22Rv1 (cell line): ENCODE measurements at regions not wholly inside any gene's neighbourhood (a gene's known extent, or its start where the extent isn't known, plus 50 kb on each side); places are given as distances from the start of the nearest gene placed in this dataset.

ENCODE experiments used
- H3K27ac ChIP-seq: fragments of 450-650 bp; 2 replicates; pipeline ENCODE4 v1.5.1; 2017
- ZFX ChIP-seq: fragments of 450-650 bp; IDR thresholded peaks from 2 replicates; pipeline ENCODE4 v1.6.1; 2017; ENCODE audit warnings: antibody characterized with exemption, borderline replicate concordance
- TF ChIP-seq, protein P1 (sequence below): fragments of 450-650 bp; IDR thresholded peaks from 2 replicates; pipeline ENCODE4 v1.5.1; 2017; ENCODE audit warnings: mild to moderate bottlenecking

DNA sequence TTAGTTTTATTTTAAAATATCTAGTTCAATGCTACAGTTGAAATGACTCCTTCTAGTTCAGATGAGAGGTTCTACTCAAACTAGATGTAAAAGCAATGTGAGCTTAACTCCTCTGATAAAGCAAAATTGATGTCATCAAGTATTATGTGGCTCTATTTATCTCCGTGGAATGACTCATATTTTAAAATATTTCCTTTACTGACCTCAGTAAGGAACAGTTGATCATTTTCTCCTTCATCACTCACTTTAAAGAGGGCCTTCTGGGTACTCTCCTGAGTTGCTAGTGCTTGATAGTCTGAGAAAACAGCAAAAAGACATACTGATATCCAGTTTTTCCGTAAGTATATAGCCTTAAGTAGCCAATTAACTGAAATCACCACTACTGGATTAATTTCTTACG, 1099.3 kb downstream of the ROBO2 start:
- no peak overlapping the region for H3K27ac ChIP-seq
- TF ChIP-seq, protein P1, sequence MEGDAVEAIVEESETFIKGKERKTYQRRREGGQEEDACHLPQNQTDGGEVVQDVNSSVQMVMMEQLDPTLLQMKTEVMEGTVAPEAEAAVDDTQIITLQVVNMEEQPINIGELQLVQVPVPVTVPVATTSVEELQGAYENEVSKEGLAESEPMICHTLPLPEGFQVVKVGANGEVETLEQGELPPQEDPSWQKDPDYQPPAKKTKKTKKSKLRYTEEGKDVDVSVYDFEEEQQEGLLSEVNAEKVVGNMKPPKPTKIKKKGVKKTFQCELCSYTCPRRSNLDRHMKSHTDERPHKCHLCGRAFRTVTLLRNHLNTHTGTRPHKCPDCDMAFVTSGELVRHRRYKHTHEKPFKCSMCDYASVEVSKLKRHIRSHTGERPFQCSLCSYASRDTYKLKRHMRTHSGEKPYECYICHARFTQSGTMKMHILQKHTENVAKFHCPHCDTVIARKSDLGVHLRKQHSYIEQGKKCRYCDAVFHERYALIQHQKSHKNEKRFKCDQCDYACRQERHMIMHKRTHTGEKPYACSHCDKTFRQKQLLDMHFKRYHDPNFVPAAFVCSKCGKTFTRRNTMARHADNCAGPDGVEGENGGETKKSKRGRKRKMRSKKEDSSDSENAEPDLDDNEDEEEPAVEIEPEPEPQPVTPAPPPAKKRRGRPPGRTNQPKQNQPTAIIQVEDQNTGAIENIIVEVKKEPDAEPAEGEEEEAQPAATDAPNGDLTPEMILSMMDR, result no peak
- TF ChIP-seq ZFX, result no peak

DNA sequence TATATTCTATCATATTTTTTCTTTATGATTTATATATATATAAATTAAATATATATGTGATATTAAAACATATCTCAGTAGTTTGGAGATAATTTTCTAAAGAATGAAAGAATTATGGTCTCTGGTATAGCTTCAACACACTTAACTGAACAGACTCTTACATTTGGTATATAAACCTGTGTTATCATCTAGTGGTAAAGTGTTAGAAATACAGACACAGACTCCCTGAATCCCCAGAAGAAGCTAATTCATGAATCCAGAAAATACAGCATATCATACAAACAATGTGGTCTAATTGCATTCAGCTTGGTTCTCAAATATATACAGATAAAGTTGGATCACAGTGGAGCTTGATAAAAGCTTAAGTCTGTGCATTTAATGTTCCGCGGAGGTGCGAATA, 1100.4 kb downstream of the ROBO2 start:
- no peak overlapping the region for H3K27ac ChIP-seq

DNA sequence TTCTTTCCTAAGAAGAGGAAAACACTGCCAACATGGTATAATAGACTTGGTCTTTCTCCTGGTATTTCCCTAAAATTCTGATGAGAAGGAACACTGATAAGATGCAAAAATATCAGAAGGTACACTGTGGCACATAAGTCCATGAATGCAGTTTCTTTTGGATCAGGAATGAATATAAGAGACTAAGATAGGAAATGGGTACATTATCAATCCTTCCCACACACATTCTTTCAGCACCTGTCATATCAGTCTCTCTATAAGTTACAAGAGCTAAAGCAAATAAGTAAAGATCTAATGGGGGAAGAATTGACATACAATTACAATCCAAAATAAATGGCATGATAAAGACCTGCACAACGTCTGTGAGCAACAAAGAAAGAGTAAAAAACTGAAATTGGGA, 1101.0 kb downstream of the ROBO2 start:
- no peak for TF ChIP-seq ZFX
- TF ChIP-seq, protein P1, result no peak
- peak overlapping the region; percentile 50 for H3K27ac ChIP-seq

More for the DNA sequence above, 1100.4 kb downstream of the ROBO2 start:
- no peak for TF ChIP-seq ZFX
- TF ChIP-seq, protein P1, result no peak

DNA sequence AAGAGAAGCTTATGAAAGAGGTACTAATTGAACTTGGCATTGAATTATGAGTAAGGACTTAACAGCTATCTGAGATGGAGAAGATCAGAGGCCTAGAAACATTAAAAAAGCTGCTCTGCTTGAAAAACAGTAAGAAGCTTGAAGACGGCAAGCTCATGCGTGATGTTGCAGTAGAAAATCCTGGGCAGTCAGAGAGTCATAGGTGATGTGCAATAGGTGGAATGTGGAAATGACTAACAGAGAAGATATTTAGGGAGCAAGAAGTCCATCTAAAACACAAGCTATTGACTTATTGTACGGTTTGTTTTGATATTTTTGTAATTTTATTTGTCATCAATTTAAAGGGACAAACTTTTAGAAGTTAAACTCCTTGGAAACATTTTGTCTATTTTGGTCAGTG, 1101.4 kb downstream of the ROBO2 start:
- H3K27ac ChIP-seq, result peak overlapping the region; percentile 50
- TF ChIP-seq ZFX, result no peak
- TF ChIP-seq, protein P1, result no peak

DNA sequence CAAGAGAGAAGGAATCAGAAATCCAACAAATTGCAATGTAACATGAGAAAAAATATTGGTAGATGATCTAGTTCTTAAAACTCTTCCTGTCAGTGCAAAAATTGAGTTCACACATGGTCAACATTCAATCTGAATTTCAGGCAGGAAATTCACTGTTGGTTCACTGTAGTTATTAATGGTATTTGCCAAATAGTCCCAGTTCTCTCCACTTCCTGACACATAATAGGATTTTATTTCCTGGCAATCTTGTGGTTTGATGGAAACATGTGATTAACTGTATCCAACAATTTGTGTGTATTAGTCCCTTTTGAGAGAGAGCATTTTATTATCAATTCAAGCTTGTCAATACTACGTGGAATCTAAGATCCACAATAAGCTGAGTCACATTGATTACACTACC, 1103.1 kb downstream of the ROBO2 start:
- H3K27ac ChIP-seq, result no peak overlapping the region

DNA sequence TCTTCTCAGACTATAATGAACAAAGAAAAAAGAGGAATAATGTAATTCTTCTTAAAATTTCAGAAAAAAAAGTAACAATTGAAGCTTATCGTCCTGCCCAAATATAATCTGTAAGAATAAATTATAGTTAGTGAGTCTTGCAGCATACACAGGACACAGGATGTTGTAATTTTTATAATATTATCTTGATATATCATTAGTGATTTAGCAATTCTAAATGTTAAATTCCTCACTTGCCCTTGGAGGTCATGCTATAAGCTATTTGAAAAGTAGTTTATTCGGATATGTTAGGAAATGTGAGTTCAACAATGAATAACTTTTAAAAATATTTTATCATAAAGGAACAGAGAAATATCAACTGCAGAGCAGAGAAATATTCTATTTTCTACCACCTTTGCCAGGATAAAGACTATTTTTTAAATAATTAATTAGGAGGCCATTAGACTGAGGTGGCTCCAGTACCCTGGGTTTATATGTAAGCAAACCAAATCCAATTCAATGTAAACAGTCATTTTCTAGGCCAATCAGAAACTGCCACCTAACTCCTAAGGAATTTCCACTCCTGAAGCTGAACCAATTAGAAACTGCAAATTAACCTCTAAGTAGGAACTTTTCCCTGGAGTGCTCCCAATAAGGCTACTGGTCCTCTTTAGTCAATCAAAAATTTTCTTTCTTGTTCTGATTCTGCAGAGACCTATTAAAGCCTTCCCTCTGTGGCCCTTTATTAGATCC, 1109.3 kb downstream of the ROBO2 start:
- H3K27ac ChIP-seq, result no peak overlapping the region
- TF ChIP-seq, protein P1, result no peak
- no peak for TF ChIP-seq ZFX

More for the DNA sequence above, 1103.1 kb downstream of the ROBO2 start:
- TF ChIP-seq ZFX, result no peak
- TF ChIP-seq, protein P1, result no peak

DNA sequence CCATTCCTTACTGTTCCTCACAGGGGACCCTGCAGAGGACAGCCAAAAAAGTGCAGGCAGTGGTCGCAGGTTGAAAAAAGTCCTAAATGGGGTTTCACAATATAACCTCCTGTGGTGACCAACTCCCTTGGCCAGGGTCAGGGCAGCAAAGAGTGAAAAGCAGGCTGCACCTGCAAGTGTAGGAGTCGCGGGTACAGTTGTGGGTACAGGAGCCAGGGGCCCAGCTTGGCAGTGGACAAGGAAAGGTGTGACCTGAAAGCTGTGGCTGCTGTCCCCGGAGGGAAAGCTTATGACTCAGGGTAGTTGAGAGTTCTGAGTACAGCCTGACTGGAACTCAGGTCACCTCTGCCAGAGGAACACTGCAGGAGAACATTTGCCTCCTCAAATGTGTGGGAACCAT, 1114.1 kb downstream of the ROBO2 start:
- TF ChIP-seq, protein P1, result no peak
- TF ChIP-seq ZFX, result no peak
- H3K27ac ChIP-seq, result no peak overlapping the region
